GM21360 (cell line): ENCODE measurements at regions not wholly inside any gene's neighbourhood (a gene's known extent, or its start where the extent isn't known, plus 50 kb on each side); places are given as distances from the start of the nearest gene placed in this dataset.

Source experiments
- ATAC-seq: cut with Tn5 transposase; IDR thresholded peaks from one replicate; pipeline ENCODE4 v1.9.1; 2021; ENCODE audit warnings: mild to moderate bottlenecking, moderate library complexity; ENCODE audit not compliant: unreplicated experiment

DNA sequence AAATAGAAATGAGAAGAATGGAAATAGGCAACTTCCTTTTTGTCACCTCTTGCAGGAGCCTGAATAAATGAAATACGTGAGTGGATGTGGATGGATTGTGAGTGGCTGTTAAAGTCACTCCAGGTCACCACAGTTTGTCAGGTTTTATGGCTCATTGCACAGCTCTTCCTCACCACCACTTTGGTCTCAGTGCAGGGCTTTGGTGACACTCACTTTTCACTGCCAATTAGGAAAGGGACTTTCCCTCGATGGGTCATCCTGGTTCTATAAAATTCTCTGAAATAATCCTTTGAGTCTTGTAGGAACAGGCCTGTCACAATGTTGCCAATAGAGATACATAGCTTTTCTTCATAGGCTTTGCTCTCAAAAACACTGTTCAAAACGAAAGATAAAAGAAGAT, 172.4 kb upstream of the C11orf87 start:
- ATAC-seq = no peak

DNA sequence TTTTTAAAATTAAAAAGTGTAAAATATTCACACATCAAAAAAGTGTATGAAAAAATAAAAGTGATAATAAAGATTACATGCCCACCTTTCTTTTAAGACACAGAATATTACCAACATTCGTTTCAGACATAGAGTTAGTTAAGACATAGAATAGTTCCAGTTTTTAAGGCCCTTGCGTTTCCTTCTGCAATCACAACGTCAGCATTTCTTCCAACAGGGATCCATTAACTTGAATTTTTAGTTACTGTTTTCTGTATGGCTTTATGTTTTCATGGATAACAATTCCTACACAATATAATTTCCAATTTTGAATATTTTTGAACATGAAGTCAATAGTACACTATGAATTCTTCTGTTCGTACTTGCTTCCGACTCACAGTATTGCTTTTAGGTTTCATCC, 170.8 kb upstream of the C11orf87 start:
- no peak for ATAC-seq

DNA sequence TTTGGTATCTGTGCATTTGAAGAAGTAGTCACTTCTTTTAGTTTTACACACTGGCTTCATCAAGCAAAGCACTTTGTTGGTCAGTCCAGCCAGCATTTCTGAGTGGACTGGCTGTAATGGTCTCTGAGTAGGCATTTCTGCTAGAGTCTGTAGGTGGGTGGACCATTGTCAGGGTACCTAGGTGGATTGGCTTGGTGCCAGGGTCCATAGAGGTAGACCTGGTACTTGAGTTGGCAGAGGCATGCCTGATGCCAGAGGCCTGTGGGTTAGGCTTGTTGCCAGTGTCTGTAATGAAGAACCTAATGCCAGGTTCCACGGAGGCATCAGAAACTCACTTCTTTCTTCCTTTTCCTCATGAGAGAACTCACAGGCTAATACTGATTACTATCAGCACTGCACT, 157.9 kb upstream of the C11orf87 start:
- ATAC-seq = no peak

DNA sequence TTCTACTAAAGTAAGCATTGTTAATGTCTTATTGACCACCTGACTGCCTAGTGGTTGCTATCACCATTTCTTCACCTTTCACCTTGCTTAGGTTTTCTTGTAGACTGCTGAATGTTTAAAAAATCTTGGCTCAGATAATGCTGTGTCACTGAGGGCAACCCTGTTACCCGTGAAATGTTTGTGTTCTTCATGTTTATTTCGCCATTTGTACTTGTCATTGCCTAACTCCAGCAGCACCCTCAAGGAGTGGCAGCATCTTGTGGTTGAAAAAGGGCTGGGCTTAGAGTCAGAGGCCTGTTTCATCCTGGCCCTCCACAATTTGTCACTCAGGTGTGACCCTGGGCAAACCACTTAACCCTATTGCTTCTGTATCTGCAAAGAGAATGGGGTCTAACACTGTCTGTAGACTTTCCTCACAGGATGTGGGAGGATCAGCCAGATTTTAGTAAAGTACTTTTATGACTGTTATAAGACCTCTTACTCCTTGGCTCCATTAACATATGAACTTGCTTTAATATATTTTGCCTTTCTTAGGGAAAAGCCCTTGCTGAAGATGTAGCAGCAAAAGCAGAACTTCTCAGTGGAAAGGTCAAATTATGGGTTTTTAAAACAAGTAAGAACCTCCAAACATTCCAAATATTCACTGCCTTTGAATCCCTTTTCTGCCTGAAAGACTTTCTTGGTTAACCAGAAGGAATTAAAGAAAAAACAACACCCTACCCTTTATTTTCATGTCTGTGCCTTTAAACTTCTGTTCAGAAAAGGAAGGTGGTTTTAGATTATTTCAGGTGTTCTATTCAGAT, 154.5 kb upstream of the C11orf87 start:
- no peak for ATAC-seq

DNA sequence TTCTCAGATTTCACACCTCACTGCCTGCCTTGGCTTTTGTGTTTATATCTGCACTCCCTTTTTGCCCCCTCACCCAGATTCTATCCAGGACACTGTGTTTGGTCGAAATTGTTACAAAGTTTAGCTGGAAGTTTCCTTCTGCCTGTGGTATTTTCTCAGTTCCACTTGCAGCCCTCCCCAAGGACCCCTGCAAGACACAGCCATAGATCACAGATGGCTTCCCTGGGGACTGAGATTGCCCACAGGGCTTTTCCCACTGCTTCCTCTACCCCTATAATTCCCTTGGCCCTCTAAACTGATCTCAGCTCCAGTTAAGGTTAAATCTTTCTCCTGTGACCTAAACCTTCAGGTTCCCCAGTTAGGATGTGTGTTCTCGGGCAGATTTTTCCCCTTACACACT, 146.1 kb upstream of the C11orf87 start:
- no peak for ATAC-seq

DNA sequence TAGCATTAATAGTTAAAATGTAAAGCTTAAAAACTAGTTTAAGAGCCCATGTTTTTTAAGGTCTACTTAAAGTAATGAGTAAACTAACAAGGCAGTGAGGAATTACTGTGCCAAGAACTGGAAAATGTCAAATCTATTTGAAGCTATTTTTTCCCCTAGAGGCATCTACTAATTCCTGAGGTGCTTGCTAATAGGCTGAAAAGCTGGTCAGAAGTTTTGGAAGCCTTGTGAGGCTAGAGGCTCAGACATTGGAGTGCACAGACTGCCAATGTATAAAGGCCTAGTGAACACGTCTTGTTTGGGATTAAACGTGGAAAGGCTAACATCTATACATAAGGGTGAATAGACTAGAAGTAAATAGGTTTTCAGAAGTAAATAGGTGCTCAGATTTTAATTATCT, 136.5 kb upstream of the C11orf87 start:
- ATAC-seq = no peak

DNA sequence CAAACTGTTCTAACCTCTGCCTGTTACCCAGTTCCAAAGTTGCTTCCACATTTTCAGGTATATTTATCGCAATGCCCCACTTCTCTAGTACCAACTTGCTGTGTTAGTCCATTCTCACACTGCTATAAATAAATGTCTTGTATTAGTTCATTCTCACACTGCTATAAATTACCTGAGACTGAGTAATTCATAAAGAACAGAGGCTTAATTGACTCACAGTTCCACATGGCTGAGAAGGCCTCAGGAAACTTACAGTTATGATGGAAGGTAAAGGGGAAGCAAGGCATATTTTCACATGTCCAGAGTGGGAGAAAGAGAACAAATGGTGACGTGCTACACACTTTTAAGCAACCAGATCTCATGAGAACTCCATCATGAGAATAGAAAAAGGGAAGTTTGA, 130.4 kb upstream of the C11orf87 start:
- no peak for ATAC-seq

DNA sequence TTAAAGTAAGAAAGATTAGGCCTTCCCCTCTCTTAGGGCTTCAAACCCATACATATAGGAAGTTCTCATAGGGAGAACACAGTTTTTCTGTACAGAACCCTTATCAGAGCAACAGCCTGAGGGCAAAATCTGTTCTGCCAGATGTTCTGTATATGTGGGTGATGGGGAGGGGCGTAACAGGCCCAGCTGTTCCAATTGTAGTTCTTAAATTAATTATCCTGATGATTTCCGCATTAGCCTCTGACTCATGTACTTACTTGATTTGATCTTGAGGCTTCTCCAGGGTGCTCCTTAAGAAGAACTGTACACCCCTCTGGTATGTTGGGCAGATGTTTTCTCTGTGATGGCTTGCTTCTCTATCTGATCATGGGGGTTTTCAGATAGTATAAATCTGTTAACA, 123.1 kb upstream of the C11orf87 start:
- ATAC-seq = no peak

DNA sequence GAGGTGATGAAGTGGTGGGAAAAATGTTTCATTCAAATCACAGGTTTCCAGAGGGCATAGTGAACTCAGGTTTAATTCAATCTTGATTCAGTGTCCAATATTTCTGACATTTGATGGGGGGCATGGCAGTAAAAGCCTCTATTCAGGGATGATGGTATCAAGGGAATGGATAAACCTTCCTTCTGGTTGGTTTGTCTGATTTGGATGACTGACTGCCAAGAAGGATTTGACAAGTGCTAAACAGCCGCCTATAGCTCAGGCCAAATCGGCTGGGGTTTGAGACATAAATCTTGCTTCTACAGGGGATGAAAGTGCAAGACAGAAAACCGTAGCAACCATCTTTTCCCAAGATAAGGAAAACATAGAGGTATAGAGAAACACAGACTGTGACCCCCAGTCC, 121.8 kb upstream of the C11orf87 start:
- no peak for ATAC-seq

DNA sequence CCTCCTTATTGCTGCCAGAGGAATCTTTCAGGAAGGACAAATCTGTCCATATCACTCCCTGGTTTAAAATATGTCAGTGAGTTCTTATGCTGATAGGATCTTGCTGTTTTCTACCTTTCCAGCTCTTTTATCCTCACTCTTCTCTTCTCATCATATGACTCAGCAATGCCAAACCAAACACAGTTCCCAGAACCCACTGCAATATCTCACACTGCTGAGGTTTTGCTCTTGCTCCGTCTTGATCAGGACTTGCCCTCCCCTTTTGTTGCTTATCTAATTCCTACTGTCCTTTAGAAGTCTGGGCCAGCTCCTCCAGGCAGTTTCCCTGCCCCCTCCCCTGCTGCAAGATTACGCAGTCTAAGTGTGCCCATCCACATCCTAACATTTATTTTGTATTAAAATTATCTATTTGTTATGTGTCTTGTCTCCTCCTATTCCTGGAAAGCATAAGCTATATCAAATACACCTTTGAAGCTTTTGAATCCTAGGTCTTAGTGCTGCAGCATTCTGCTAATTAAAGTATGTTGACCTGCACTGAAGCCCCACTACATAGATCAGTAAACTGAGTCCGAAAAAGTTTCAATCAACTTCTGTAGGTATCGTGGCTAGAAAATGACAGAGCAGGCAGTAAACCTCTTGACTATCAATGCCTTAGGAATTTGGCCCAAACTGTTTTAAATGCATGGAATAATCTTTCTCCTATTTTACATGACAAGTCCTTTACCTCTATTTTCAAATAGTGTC, 119.2 kb upstream of the C11orf87 start:
- ATAC-seq = no peak

DNA sequence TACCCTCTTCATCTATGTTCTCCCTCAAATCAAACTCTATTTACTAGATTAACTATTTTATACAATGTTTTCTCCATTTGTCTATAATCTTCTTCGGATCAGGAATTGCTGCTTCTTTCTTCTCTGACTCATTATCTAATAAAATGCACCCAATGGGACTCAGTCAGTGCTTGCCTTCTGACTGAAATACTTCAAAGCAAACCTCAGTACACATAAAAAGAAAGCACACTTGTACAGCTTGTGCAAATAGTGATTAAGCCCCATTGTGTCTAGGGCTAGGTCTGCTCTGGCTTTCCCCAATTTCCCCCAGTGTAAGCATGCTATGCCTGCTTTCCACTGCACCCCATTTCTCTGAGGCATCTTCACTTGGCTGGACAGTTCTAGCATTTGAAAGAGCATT, 118.6 kb upstream of the C11orf87 start:
- ATAC-seq = no peak

DNA sequence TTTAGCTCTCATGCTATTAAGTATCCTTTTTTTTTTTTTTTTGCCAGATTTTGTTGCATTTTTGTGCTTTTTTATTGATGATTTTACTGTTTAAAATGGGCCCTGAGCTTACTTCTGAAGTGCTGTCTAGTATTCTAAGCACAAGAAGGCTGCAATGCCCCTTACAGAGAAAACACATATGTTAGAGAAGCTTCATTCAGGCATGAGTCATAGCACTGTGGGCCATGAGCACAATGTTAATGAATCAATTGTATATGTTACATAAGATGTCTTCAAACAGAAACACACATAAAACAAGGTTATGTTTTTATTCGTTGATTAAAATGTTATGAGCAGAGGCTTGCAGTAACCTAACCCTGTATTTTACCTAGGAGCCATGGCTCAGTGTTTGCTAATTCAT, 117.8 kb upstream of the C11orf87 start:
- no peak for ATAC-seq

DNA sequence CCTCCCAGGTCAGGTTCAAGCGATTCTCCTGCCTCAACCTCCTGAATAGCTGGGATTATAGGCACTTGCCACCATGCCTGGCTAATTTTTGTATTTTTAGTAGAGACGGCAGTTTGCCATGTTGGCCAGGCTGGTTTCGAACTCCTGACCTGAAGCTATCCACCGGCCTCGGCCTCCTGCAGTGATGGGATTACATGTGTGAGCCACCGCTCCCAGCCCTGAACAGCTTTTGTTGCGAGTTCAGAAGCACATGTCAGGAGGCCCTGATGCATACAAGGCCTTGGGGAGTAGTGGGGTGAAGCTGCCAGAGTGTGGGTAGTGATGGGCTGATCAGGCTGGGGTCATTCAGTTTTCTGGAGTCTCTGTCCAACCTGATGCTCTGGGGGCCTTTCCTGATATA, 117.0 kb upstream of the C11orf87 start:
- ATAC-seq = no peak

DNA sequence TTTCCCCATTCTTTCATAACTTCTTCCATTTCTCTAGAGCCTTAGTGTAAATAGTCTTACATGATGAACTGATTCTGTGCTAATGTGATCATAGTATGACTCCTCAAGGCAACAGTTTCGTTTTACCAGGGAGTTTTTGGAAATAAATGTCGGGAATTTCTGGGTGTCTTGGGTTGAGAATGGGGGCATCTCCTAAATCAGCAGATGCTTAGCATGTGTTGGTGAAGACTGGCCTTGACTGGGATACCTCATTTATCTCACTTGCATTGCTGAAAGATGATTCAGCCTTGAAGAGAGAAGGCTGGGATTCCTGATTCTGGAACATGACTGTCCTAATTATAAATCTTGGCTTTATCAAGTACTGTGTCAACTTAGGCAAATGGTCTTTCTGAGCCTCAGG, 115.7 kb upstream of the C11orf87 start:
- no peak for ATAC-seq

DNA sequence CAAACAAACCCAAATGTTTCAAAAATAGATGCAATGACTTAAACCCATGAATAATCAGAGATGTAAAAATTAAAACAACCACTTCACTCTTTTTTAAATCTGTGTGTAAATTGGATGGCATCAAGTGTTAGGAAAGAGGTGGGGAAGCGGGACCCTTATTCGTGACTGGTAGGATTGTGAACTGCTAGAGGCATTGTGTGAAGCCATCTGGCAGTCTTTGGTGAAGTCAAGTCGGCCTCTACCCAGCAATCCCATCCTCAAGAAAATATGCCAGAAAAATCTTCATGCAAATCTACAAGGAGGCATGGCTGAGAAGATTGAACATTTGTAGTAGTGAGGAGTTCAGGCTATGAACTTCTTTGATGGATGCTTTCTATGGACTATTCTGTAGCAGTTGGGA, 114.6 kb upstream of the C11orf87 start:
- no peak for ATAC-seq

DNA sequence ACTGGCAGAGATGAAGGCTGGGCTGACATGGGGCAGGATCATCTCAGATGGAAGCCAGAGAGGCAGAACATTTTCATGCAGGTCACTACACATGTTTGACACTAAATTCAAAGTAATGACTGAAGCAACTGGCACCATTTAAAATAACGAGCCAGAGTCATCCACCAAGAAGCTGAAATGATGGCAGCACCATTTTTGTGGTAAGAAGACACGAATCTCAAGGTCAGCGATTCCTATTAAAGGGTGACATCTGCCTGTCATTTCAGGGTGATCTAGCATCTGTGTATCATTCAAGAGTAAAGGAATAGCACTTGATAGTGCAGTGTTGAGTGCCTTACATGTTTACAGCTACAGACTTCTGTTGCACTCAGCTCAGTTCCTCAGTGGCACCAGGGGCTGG, 113.4 kb upstream of the C11orf87 start:
- ATAC-seq = no peak

DNA sequence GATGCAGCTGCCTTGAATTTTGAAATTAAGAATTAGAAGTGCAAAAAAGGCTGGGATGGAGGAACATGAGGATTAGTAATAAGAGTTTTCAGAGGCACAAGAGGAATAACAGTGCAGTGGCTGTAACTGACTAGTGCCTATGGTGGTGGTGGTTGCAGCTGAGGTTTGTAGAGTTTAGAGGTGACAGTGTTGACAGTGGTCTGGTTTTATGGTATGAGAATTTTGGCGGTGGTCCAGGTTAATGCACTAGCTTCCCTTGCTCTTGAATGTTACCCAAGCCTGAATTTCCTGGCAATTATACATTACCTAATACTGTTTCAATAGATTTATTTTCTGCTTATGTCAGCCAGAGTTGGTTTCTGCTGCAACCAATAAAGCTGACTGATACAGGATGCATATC, 112.8 kb upstream of the C11orf87 start:
- ATAC-seq = no peak

DNA sequence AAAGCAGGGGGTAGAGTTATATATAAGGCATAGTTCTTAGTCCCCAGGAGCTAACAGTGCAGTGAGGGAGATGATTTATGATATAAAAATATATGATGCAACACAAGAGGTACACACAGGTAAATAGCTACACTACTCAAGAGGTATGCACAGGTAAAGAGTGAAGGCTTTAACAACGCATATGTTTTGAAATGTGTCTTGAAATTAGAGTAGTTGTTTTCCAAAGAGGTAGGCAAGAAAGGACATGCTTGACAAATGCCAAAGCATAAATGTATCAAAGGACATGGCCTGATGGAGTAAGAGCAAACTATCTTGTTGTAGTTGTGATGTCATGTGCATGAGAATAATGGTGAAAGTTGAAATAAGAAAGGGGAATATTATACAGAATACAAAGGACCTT, 104.3 kb upstream of the C11orf87 start:
- no peak for ATAC-seq

DNA sequence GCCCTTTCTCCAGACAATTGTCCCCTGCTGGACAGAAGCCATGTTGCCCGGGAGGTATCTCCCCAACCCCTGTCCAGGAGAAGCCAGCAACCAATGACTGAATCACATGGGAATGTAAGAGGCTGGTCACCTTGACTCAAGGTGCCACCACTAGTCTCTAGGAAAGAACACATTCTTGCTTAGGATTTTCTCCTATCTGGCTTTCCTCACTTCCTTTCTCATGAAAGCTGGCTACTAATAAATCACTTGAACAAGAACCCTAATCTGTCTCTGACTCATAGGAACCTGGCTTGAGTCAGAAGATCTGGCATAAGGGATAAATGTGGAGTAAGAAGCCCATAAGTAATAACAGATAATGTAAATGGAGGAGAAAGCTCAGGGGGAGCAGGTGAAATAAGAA, 101.4 kb upstream of the C11orf87 start:
- no peak for ATAC-seq

DNA sequence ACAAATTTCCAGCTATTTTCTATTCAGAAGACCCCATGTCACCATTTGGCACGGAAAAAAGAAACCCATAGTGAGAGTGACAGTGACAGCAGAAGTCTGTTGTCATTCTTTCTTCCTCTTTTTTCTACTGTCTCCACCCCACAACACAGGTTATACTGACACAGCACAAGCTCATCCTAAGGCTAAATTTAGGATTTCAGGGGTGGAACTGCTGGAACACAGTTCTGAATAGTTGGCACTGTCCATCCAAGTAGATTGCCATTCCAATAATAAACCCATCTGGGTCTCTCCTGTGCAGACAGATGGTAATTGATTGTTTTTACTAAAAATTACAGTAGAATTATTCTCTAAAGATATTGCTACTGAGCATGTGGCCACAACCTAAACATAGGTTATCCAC, 95.2 kb upstream of the C11orf87 start:
- ATAC-seq = no peak

DNA sequence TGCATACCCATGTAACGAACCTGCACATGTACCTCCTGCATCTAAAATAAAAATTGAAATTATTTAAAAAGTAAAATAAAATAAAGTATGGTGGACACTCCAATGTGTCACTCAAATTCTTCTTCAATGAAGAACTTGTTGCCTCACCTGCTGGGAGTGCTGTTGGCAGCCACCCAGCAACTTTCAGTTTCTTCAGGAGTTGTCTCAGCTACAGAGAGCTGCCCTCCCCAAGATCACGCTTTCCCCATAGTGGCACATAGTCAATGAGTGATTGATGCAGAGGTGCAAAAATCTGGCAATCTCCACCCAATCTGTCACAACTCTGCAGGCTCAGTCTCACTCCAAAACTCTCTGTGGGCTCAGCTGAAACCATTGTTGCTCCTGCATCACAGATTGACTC, 92.3 kb upstream of the C11orf87 start:
- no peak for ATAC-seq

DNA sequence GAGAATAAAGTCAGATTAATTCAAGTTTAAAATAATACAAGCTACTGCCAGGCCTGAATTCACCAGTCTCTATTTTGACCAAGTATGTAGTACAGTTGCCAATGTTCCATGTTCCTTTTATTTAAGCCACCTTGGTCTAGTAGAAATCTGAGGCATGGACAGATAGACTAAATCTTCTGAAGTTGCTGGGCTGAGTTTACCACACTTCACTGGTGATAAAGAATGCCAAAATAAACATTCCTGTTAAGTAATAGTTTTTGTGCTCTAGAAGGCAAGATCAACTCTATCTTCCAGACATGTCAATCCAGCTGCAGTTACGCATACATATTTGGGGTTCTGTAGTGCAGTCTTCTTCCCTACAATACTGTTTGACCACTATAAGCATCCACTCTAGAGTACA, 83.9 kb upstream of the C11orf87 start:
- no peak for ATAC-seq

DNA sequence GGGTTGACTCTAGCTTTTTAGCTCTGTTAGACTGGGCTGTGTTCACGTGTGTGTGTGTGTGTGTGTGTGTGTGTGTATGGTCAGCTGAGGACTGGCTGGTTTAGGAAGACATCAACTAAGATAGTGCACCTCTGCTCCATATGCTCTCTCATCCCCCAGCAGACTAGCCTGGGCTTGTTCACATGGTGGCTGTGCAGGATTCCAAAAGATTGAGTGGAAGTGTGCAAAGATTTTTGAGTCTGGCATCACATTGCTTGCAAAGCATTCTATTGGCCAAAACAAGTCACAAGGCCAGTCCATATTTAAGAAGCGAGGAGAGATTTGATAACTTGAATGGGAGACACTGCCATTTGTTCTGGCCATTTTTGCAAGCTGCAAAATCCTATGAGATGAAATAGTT, 79.7 kb upstream of the C11orf87 start:
- no peak for ATAC-seq
